ENCODE measurements at regions not wholly inside any gene's neighbourhood (a gene's known extent, or its start where the extent isn't known, plus 50 kb on each side); places are given as distances from the start of the nearest gene placed in this dataset.

DNA sequence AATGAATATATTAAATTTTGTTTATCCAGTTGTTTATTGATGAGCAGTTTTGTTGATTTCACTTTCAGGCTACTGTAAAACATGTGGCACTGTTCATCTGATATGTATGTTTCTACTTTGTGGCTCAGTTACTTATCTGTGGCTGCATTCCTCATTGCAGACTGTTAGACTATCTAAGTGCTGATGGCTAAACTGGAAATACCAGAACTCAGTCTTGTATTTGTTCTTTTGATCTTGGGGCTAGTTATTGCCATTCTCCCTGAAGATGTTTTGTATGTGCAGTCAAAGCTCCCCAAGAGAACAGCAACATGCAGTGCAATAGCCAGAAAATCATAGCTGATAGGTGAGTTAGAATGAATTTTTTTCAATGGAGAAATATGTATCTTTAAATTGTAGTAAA lies 162.2 kb downstream of the GADD45G start:
- intact Hi-C loops (cut with DNase I): no loop called here
- Histone ChIP-seq H3K4me1 (peaks cover 0 to 9% (median 0%) of the 10 kb centered on the region in 9 donors), H3K4me3 (no peak overlapping the region), H3K36me3 (no peaks in the 10 kb centered on the region), H3K27ac (no peak overlapping the region), H3K9me3 (no peaks in the 10 kb centered on the region), H3K27me3 (no peaks in the 10 kb centered on the region)
- TF ChIP-seq, protein P1, sequence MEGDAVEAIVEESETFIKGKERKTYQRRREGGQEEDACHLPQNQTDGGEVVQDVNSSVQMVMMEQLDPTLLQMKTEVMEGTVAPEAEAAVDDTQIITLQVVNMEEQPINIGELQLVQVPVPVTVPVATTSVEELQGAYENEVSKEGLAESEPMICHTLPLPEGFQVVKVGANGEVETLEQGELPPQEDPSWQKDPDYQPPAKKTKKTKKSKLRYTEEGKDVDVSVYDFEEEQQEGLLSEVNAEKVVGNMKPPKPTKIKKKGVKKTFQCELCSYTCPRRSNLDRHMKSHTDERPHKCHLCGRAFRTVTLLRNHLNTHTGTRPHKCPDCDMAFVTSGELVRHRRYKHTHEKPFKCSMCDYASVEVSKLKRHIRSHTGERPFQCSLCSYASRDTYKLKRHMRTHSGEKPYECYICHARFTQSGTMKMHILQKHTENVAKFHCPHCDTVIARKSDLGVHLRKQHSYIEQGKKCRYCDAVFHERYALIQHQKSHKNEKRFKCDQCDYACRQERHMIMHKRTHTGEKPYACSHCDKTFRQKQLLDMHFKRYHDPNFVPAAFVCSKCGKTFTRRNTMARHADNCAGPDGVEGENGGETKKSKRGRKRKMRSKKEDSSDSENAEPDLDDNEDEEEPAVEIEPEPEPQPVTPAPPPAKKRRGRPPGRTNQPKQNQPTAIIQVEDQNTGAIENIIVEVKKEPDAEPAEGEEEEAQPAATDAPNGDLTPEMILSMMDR (IDR thresholded peaks at IDR 0.05): no peak
- DNase-seq: no peak
- no peak for ATAC-seq

DNA sequence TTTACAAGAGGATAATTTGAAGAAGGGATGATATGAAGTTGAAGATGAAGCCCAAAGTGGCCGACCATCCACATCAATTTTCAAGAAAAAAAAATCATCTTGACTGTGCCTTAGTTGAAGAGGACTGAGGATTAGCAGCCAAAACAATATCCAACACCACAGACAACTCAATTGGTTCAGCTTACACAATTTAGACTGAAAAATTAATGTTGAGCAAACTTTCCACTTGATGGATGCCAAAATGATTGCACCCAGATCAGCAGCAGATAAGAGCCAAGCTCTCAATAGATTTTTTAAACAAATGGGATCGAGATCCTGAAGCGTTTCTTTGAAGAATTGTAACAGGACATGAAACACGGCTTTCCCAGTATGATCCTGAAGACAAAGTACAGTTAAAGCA lies 163.2 kb downstream of the GADD45G start:
- Histone ChIP-seq H3K9me3 (no peaks in the 10 kb centered on the region), H3K27me3 (no peaks in the 10 kb centered on the region), H3K27ac (no peak overlapping the region), H3K4me1 (peaks cover 0 to 9% (median 0%) of the 10 kb centered on the region in 9 donors), H3K36me3 (no peaks in the 10 kb centered on the region), H3K4me3 (no peak overlapping the region)
- WGBS, 2 donors: 56 to 90% methylated on average over 4 of the region's 4 CpGs
- intact Hi-C loops (cut with DNase I): no loop called here
- no peak for DNase-seq
- TF ChIP-seq, protein P1 (IDR thresholded peaks at IDR 0.05): no peak
- ATAC-seq: no peak

DNA sequence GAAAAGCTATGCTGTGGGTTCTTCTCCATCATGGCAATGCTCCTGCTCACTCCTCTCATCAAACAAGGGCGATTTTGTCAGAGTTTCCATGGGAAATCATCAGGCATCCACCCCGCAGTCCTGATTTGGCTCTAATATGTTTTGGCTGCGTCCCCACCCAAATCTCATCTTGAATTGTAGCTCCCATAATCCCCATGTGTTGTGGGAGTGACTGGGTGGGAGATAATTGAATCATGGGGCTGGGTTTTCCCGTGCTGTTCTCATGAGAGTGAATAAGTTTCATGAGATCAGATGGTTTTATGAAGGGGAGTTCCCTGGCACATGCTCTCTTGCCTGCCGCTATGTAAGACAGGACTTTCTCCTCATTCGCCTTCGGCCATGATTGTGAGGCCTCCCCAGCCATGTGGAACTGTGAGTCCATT lies 163.8 kb downstream of the GADD45G start:
- DNase-seq (no peak), ATAC-seq (peak in 3 of 8 donors; percentile 7 to 29 (median 23))
- no peak overlapping the region for H3K27ac ChIP-seq
- H3K9me3 ChIP-seq: no peaks in the 10 kb centered on the region
- no peaks in the 10 kb centered on the region for H3K27me3 ChIP-seq
- whole genome bisulfite sequencing, 2 donors: 68% methylated on average over 7 of the region's 7 CpGs
- H3K4me3 ChIP-seq: no peak overlapping the region
- intact Hi-C loops (cut with DNase I): no loop called here
- no peaks in the 10 kb centered on the region for H3K36me3 ChIP-seq
- TF ChIP-seq, protein P1 (IDR thresholded peaks at IDR 0.05): no peak
- peaks cover 0 to 9% (median 0%) of the 10 kb centered on the region in 9 donors for H3K4me1 ChIP-seq

GRCh38 chr9:89770531-89771174 lies 165.8 kb downstream of the GADD45G start:
- no peak overlapping the region for H3K4me3 ChIP-seq
- peaks cover 0 to 7% (median 0%) of the 10 kb centered on the region in 7 donors for H3K27me3 ChIP-seq
- H3K27ac ChIP-seq: no peak overlapping the region
- H3K36me3 ChIP-seq: no peaks in the 10 kb centered on the region
- intact Hi-C loops (cut with DNase I): no loop called here
- DNase-seq: peak; percentile 13 to 24
- H3K9me3 ChIP-seq: no peaks in the 10 kb centered on the region
- H3K4me1 ChIP-seq: peaks cover 0 to 9% (median 0%) of the 10 kb centered on the region in 9 donors
- TF ChIP-seq, protein P1 (IDR thresholded peaks at IDR 0.05): no peak
- 50 to 61% methylated on average over 8 of the region's 8 CpGs for WGBS, 2 donors
- ATAC-seq: peak in 6 of 8 donors; percentile 43 to 86 (median 61)
